GM23248 (cell line): ENCODE measurements at regions not wholly inside any gene's neighbourhood (a gene's known extent, or its start where the extent isn't known, plus 50 kb on each side); places are given as distances from the start of the nearest gene placed in this dataset.
A peak's percentile ranks its signal among the peaks of the same experiment; 100 is the strongest.

Experiments
- DNase-seq: peaks from one replicate; pipeline ENCODE4 v3.0.0-alpha.2; 2015
- H2AFZ ChIP-seq: fragments of 200-600 bp; sonication (generic); 2 replicates; pipeline ENCODE4 v1.6.1; 2016; ENCODE audit warnings: antibody characterized with exemption
- H3F3A ChIP-seq: fragments of 200-600 bp; sonication (generic); 2 replicates; pipeline ENCODE4 v1.6.1; 2016; ENCODE audit warnings: mild to moderate bottlenecking, antibody characterized with exemption, mixed run types; ENCODE audit not compliant: insufficient read depth
- H3K27ac ChIP-seq: fragments of 200-600 bp; sonication (generic); 2 replicates; pipeline ENCODE4 v1.5.1; 2016; ENCODE audit warnings: mild to moderate bottlenecking
- H3K27me3 ChIP-seq: fragments of 200-600 bp; sonication (generic); replicated peaks from 2 replicates; pipeline ENCODE4 v1.6.1; 2016; ENCODE audit warnings: mild to moderate bottlenecking; ENCODE audit not compliant: insufficient read depth
- H3K36me3 ChIP-seq: fragments of 200-600 bp; sonication (generic); 2 replicates; pipeline ENCODE4 v1.6.1; 2016; ENCODE audit warnings: low read depth, mild to moderate bottlenecking
- H3K4me1 ChIP-seq: fragments of 200-600 bp; sonication (generic); 2 replicates; pipeline ENCODE4 v1.6.1; 2016; ENCODE audit warnings: mild to moderate bottlenecking; ENCODE audit not compliant: insufficient read depth
- H3K4me2 ChIP-seq: fragments of 200-600 bp; sonication (generic); one replicate; pipeline ENCODE4 v1.6.1; 2016; ENCODE audit warnings: mild to moderate bottlenecking; ENCODE audit not compliant: unreplicated experiment
- H3K4me3 ChIP-seq: fragments of 200-600 bp; sonication (generic); 2 replicates; pipeline ENCODE4 v1.5.1; 2016; ENCODE audit warnings: mild to moderate bottlenecking
- H3K79me2 ChIP-seq: fragments of 200-600 bp; sonication (generic); 2 replicates; pipeline ENCODE4 v1.6.1; 2016; ENCODE audit warnings: mild to moderate bottlenecking; ENCODE audit not compliant: insufficient read depth
- H3K9ac ChIP-seq: fragments of 200-600 bp; sonication (generic); 2 replicates; pipeline ENCODE4 v1.6.1; 2016; ENCODE audit warnings: mild to moderate bottlenecking
- H3K9me2 ChIP-seq: fragments of 200-600 bp; sonication (generic); 2 replicates; pipeline ENCODE4 v1.6.1; 2016; ENCODE audit warnings: mixed run types, mild to moderate bottlenecking, moderate library complexity; ENCODE audit not compliant: insufficient read depth
- H3K9me3 ChIP-seq: fragments of 200-600 bp; sonication (generic); one replicate; pipeline ENCODE4 v1.6.1; 2017; ENCODE audit warnings: low read depth
- H4K20me1 ChIP-seq: fragments of 200-600 bp; sonication (generic); 2 replicates; pipeline ENCODE4 v1.6.0; 2016; ENCODE audit not compliant: insufficient read depth
- EZH2 ChIP-seq: fragments of 200-600 bp; sonication (generic); IDR thresholded peaks from 2 replicates; pipeline ENCODE4 v1.6.1; 2018; ENCODE audit warnings: antibody characterized with exemption, mild to moderate bottlenecking; ENCODE audit not compliant: insufficient read depth, poor library complexity, severe bottlenecking
- EZH2phosphoT487 ChIP-seq: fragments of 200-600 bp; sonication (generic); IDR thresholded peaks from 2 replicates; pipeline ENCODE4 v1.6.1; 2018; ENCODE audit warnings: antibody characterized with exemption, moderate library complexity, mild to moderate bottlenecking, low read depth; ENCODE audit not compliant: insufficient read depth
- WGBS, 2 experiments: methylation state at CpG; one replicate each; pipeline ENCODE4 v1.1.6; 2015 to 2017; ENCODE audit warnings: low lambda C conversion rate in 2 of 2, low coverage in 1 of 2; ENCODE audit errors: missing lambda C conversion rate in 2 of 2; 5-methylcytosine and 5-hydroxymethylcytosine counted together
- in situ Hi-C: fragments of 300-500 bp; cut with MboI; formaldehyde crosslinking; loops from 2 replicates; pipeline ENCODE4 v1.15.0; 2020

GRCh38 chr2:205915130-205915524 is 170.8 kb downstream of the INO80D start:
- Histone ChIP-seq H3K27me3 (no peaks in the 10 kb centered on the region; the same call in 1 of the 2 replicates), H4K20me1 (no peaks in the 10 kb centered on the region), H3K4me1 (no peaks in the 10 kb centered on the region), H3K9me2 (no peaks in the 10 kb centered on the region), H3K36me3 (no peaks in the 10 kb centered on the region), H3K4me2 (no peak overlapping the region), H3K27ac (no peak overlapping the region), H2AFZ (no peak overlapping the region), H3K79me2 (no peaks in the 10 kb centered on the region), H3K9me3 (no peaks in the 10 kb centered on the region), H3K9ac (no peak overlapping the region), H3F3A (no peaks in the 10 kb centered on the region), H3K4me3 (no peak overlapping the region)
- peak; percentile 21 for DNase-seq
- in situ Hi-C loops: no loop called here
- WGBS, 2 experiments: 48 to 53% methylated on average over 1 of the region's 1 CpG
- TF ChIP-seq EZH2phosphoT487 (no peak), EZH2 (no peak)

DNA sequence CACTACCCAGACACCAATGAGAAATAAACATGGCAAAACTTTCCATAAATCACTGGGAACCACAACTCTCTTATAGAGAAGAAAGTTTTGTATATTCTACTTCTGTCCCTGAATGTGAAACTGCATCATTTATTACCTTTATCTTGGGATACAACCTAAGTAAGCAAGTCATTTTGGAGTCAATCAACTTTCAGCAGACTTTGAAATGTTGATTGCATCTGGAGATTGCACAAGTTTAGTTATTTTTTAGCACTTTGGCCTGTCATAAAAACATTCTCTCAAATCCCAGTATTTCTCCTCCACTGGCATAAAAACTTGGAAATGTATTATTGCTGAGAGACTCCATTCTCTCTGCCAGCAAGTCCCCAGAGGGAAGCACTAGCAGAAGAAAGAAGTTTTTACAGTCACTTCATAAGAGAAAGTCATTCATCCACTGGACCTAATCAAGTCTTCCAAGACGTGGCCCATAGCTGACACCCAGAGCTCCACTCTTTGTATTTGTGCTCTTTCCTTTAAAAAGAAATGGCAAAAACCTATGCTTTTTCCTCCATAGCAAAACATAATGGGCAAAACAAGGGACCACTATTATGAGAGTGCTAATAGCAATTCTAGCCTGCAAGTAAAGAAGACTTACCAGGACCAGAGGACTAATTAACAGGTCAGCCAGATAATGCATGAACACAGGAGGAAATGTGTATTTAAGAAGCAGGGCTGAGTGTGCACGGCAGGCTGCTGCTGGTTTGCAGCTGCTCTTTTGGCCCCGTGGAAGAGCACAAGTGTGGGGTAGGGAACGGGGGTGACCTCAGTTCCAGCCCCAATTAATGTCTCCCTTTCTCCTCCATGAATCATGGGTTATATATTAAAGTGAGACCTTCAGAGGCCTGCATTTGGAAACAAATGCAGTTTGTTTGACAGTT is 171.5 kb downstream of the INO80D start:
- Histone ChIP-seq H3F3A (no peaks in the 10 kb centered on the region), H3K4me3 (no peak overlapping the region), H3K9me3 (no peaks in the 10 kb centered on the region), H3K4me1 (no peaks in the 10 kb centered on the region), H3K9ac (no peak overlapping the region), H4K20me1 (no peaks in the 10 kb centered on the region), H2AFZ (no peak overlapping the region), H3K27me3 (no peaks in the 10 kb centered on the region; the same call in 1 of the 2 replicates), H3K79me2 (no peaks in the 10 kb centered on the region), H3K36me3 (no peaks in the 10 kb centered on the region), H3K27ac (no peak overlapping the region), H3K9me2 (no peaks in the 10 kb centered on the region), H3K4me2 (no peak overlapping the region)
- TF ChIP-seq EZH2phosphoT487: no peak
- TF ChIP-seq EZH2: no peak
- in situ Hi-C loops: no loop called here
- WGBS, 2 experiments: 9 to 17% methylated on average over 4 of the region's 4 CpGs
- DNase-seq: no peak

GRCh38 chr2:205913668-205914067 is 172.3 kb downstream of the INO80D start:
- WGBS, 2 experiments: 47 to 53% methylated on average over 1 of the region's 1 CpG
- Histone ChIP-seq H3K9me3 (no peaks in the 10 kb centered on the region), H3F3A (no peaks in the 10 kb centered on the region), H3K27ac (no peak overlapping the region), H3K9ac (no peak overlapping the region), H3K36me3 (no peaks in the 10 kb centered on the region), H3K9me2 (no peaks in the 10 kb centered on the region), H3K4me2 (no peak overlapping the region), H3K27me3 (no peaks in the 10 kb centered on the region; the same call in 1 of the 2 replicates), H4K20me1 (no peaks in the 10 kb centered on the region), H3K79me2 (no peaks in the 10 kb centered on the region), H3K4me1 (no peaks in the 10 kb centered on the region), H2AFZ (no peak overlapping the region), H3K4me3 (no peak overlapping the region)
- TF ChIP-seq EZH2phosphoT487 (no peak), EZH2 (no peak)
- no peak for DNase-seq
- in situ Hi-C loops: no loop called here

GRCh38 chr2:205911306-205911705 is 174.7 kb downstream of the INO80D start:
- DNase-seq: no peak
- Histone ChIP-seq H3K9me2 (no peaks in the 10 kb centered on the region), H3K4me2 (no peak overlapping the region), H3K4me1 (no peaks in the 10 kb centered on the region), H3K4me3 (no peak overlapping the region), H2AFZ (no peak overlapping the region), H3K27ac (no peak overlapping the region), H3K36me3 (no peaks in the 10 kb centered on the region), H4K20me1 (no peaks in the 10 kb centered on the region), H3K9ac (no peak overlapping the region), H3F3A (no peaks in the 10 kb centered on the region), H3K27me3 (no peaks in the 10 kb centered on the region; the same call in 1 of the 2 replicates), H3K9me3 (no peaks in the 10 kb centered on the region), H3K79me2 (no peaks in the 10 kb centered on the region)
- 42 to 66% methylated on average over 2 of the region's 2 CpGs for WGBS, 2 experiments
- in situ Hi-C loops: no loop called here
- TF ChIP-seq EZH2phosphoT487 (no peak), EZH2 (no peak)
